Natural killer cell (primary cell): ENCODE measurements at regions not wholly inside any gene's neighbourhood (a gene's known extent, or its start where the extent isn't known, plus 50 kb on each side); places are given as distances from the start of the nearest gene placed in this dataset.

Experiments
- ATAC-seq, 3 donors: fragments of 150-1000 bp in 2 of 3; fragments of 200-7000 bp in 1 of 3; cut with Tn5 transposase; 1 replicate in 1 of 3; 2 replicates in 2 of 3; pipeline ENCODE4 v1.10.0; 2021; ENCODE audit warnings: mild to moderate bottlenecking in 2 of 3, moderate library complexity in 2 of 3
- DNase-seq, 2 donors: peaks; one replicate each; pipeline versions ENCODE4 v3.0.0 to v3.0.0-alpha.2; 2013 to 2021; ENCODE audit warnings: mixed read lengths in 1 of 2
- H3K27ac ChIP-seq: one replicate; pipeline ENCODE4 v1.5.1; 2013; ENCODE audit warnings: mild to moderate bottlenecking, low read length
- H3K27me3 ChIP-seq: one replicate; pipeline ENCODE4 v1.6.1; 2013; ENCODE audit warnings: low read length; ENCODE audit not compliant: control insufficient read depth, insufficient read depth
- H3K36me3 ChIP-seq: one replicate; pipeline ENCODE4 v1.6.1; 2013; ENCODE audit warnings: low read length; ENCODE audit not compliant: control insufficient read depth, insufficient read depth
- H3K4me1 ChIP-seq: one replicate; pipeline ENCODE4 v1.6.1; 2013; ENCODE audit warnings: low read length; ENCODE audit not compliant: control insufficient read depth, insufficient read depth
- H3K4me3 ChIP-seq: one replicate; pipeline ENCODE4 v1.5.1; 2013; ENCODE audit warnings: low read length
- H3K9me3 ChIP-seq: one replicate; pipeline ENCODE4 v1.6.1; 2013; ENCODE audit warnings: low read length; ENCODE audit not compliant: control insufficient read depth, insufficient read depth
- H3K27ac Mint-ChIP-seq, 2 donors: one replicate each; pipeline ENCODE4 v1.8.0; 2022; ENCODE audit warnings: mild to moderate bottlenecking in 2 of 2, mixed read lengths in 2 of 2, moderate library complexity in 1 of 2
- H3K27me3 Mint-ChIP-seq, 2 donors: one replicate each; pipeline ENCODE4 v1.8.0; 2022; ENCODE audit warnings: low read depth in 2 of 2, mixed read lengths in 2 of 2
- H3K36me3 Mint-ChIP-seq: one replicate; pipeline ENCODE4 v1.8.0; 2022; ENCODE audit warnings: mixed read lengths
- H3K4me1 Mint-ChIP-seq, 2 donors: one replicate each; pipeline ENCODE4 v1.8.0; 2022; ENCODE audit warnings: mixed read lengths in 2 of 2
- H3K4me3 Mint-ChIP-seq: one replicate; pipeline ENCODE4 v1.8.0; 2022; ENCODE audit warnings: mild to moderate bottlenecking, moderate library complexity, mixed read lengths
- H3K9me3 Mint-ChIP-seq, 2 donors: one replicate each; pipeline ENCODE4 v1.8.0; 2022; ENCODE audit warnings: mixed read lengths in 2 of 2
- CTCF ChIP-seq: fragments of 200-600 bp; IDR thresholded peaks from one replicate; pipeline ENCODE4 v1.8.0; 2022; ENCODE audit warnings: antibody characterized with exemption
- WGBS: methylation state at CpG from one replicate; pipeline ENCODE4 v1.1.7; 2013; ENCODE audit warnings: missing lambda C conversion rate; ENCODE audit not compliant: insufficient coverage; 5-methylcytosine and 5-hydroxymethylcytosine counted together
- intact Hi-C: fragments of 100-400 bp; cut with micrococcal nuclease; formaldehyde crosslinking; loops from one replicate; pipeline ENCODE4 v1.14.2; 2022

- Mint-ChIP-seq H3K9me3 (no peaks in the 10 kb centered on the region), H3K27me3 (no peaks in the 10 kb centered on the region), H3K36me3 (no peaks in the 10 kb centered on the region), H3K4me3 (no peak overlapping the region), H3K4me1 (no peaks in the 10 kb centered on the region), H3K27ac (no peak overlapping the region)
- no peak overlapping the region for H3K4me3 ChIP-seq
- no peaks in the 10 kb centered on the region for H3K27me3 ChIP-seq
- no peaks in the 10 kb centered on the region for H3K4me1 ChIP-seq
- ATAC-seq, result no peak
- H3K36me3 ChIP-seq, result no peaks in the 10 kb centered on the region
- no peak for TF ChIP-seq CTCF
- DNase-seq, result no peak
- H3K9me3 ChIP-seq, result no peaks in the 10 kb centered on the region
- H3K27ac ChIP-seq, result no peak overlapping the region
- intact Hi-C loops, result no loop called here
Observed at GRCh38 chr18:28666216-28666615, 489.3 kb upstream of the CDH2 start.

- TF ChIP-seq CTCF, result no peak
- no peaks in the 10 kb centered on the region for H3K4me1 ChIP-seq
- no peaks in the 10 kb centered on the region for H3K27me3 ChIP-seq
- Mint-ChIP-seq H3K27ac (no peak overlapping the region), H3K4me1 (peaks cover 0 to under 1% of the 10 kb centered on the region in 2 donors), H3K4me3 (no peak overlapping the region), H3K27me3 (no peaks in the 10 kb centered on the region), H3K36me3 (no peaks in the 10 kb centered on the region), H3K9me3 (peaks cover 2% of the 10 kb centered on the region in 2 donors)
- no peak overlapping the region for H3K27ac ChIP-seq
- intact Hi-C loops, result no loop called here
- DNase-seq (no peak), ATAC-seq (no peak)
- H3K36me3 ChIP-seq, result no peaks in the 10 kb centered on the region
- H3K4me3 ChIP-seq, result no peak overlapping the region
- 0% methylated on average over 1 of the region's 1 CpG for WGBS
- no peaks in the 10 kb centered on the region for H3K9me3 ChIP-seq
Observed at GRCh38 chr18:28657961-28658360, 481.0 kb upstream of the CDH2 start.

GRCh38 chr18:28652654-28653053, 475.7 kb upstream of the CDH2 start:
- Mint-ChIP-seq H3K4me1 (peaks cover 0 to 7% of the 10 kb centered on the region in 2 donors), H3K27ac (no peak overlapping the region), H3K4me3 (no peak overlapping the region), H3K27me3 (no peaks in the 10 kb centered on the region), H3K9me3 (peaks cover 4 to 6% of the 10 kb centered on the region in 2 donors), H3K36me3 (no peaks in the 10 kb centered on the region)
- ATAC-seq (no peak), DNase-seq (no peak)
- H3K36me3 ChIP-seq, result no peaks in the 10 kb centered on the region
- no peak overlapping the region for H3K4me3 ChIP-seq
- no peak for TF ChIP-seq CTCF
- 66% methylated on average over 3 of the region's 3 CpGs for WGBS
- no peaks in the 10 kb centered on the region for H3K27me3 ChIP-seq
- no peaks in the 10 kb centered on the region for H3K9me3 ChIP-seq
- intact Hi-C loops, result no loop called here
- no peaks in the 10 kb centered on the region for H3K4me1 ChIP-seq
- H3K27ac ChIP-seq, result no peak overlapping the region

GRCh38 chr18:28651298-28651697, 474.4 kb upstream of the CDH2 start:
- Histone ChIP-seq H3K4me3 (no peak overlapping the region), H3K9me3 (no peaks in the 10 kb centered on the region), H3K27me3 (no peaks in the 10 kb centered on the region), H3K36me3 (no peaks in the 10 kb centered on the region), H3K27ac (no peak overlapping the region), H3K4me1 (no peaks in the 10 kb centered on the region)
- intact Hi-C loops, result no loop called here
- ATAC-seq, result no peak
- DNase-seq, result no peak
- Mint-ChIP-seq H3K27me3 (no peaks in the 10 kb centered on the region), H3K9me3 (peaks cover 4 to 6% of the 10 kb centered on the region in 2 donors), H3K27ac (no peak overlapping the region), H3K36me3 (no peaks in the 10 kb centered on the region), H3K4me3 (no peak overlapping the region), H3K4me1 (peaks cover 0 to 7% of the 10 kb centered on the region in 2 donors)
- WGBS, result 86% methylated on average over 12 of the region's 12 CpGs
- no peak for TF ChIP-seq CTCF
